NCI-H748 treated with DMSO at 0.1 percent for 48 hours (cell line): ENCODE measurements at regions not wholly inside any gene's neighbourhood (a gene's known extent, or its start where the extent isn't known, plus 50 kb on each side); places are given as distances from the start of the nearest gene placed in this dataset.
A peak's percentile ranks its signal among the peaks of the same experiment; 100 is the strongest.

ENCODE experiments used
- DNase-seq: peaks from one replicate; lab custom pipeline; 2025; lab: John Stamatoyannopoulos, UW

DNA sequence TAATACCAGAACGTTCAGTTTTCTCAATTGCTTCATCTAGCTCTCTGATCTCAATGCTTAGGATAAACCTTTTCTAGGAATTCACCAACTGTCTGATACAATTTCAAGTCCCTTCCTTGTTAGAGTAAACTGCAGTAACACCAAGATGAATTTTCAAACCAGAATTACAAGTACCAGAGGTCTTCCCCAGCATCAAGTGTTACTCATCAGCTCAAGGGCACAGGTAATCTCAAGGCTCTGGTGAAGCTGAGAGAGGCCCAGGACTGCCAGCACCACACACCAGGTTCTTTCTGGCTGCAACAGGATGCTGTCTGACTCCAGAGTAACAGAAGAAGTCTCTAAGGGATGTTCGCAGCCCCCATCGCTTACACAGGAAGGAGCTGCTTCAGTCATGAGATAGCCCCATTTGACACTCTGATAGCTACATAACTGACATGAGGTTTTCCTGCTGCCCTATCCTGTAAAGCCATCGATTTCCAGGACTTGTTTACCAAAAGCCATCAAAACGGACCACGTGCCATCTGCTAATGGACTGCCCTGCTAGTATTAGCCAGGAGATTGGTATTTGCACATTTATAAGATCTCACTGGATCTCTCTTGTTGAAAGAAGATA, 549.4 kb downstream of the UTRN start:
- no peak for DNase-seq

DNA sequence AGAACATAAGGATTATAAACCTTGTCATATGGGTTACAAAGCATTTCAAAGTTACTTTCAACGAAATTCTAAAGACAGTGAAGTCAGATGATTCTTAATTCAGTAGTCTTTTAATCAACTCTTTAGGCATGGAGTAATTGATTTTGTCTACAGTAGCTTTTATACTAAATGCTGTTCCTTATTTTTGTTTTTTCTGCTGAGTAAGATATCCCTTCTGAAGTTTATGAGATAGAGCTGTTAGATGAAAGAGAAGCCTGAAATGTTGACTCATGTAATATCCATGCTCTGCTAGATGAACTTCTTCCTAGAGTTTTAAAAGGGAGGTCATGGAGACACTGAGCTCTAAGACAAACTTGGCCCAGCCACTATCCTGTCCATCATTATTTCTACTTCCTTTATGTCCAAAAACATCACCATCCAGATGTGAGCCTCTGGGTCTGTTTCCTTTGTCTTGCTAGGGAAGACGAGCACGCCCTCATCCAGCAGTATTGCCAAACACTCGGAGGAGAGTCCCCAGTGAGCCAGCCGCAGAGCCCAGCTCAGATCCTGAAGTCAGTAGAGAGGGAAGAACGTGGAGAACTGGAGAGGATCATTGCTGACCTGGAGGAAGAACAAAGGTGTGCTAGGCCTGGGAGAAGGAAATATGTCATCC, 550.3 kb downstream of the UTRN start:
- no peak for DNase-seq

DNA sequence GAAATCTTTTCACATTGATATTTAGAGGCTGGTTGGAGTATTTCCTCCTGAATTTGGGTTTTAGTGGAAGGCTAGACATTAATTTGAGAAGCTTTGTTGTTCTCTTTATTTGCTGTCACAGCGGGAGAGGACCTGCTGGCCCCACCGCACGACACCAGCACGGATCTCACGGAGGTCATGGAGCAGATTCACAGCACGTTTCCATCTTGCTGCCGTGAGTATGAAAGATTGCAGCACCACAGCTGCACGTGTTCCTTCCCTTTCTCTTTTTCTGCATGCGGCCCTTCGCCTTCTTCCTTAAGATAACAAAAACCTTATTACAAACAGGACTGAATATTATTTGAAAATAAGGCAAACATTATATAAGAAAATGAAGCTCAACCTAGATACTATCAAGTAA, 555.5 kb downstream of the UTRN start:
- DNase-seq: peak; percentile 58

DNA sequence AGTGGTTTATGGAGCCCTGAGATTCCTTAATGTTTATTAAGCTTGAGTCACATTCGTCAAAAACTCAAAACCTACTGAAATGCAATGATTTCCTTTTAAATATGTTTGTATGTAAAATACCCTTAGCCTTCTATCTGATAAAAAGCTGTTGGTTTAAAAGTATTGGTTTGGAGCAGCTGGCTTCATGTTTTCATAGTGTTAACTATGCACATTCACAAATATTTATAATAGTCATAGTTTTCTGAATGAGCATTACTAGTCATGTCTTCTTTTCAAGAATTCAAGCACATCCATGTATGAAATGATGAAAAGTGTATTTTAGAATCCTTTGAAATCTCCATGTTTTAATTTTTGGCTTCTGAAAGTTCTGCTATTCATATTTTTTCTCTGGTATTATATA, 558.6 kb downstream of the UTRN start:
- DNase-seq: no peak

DNA sequence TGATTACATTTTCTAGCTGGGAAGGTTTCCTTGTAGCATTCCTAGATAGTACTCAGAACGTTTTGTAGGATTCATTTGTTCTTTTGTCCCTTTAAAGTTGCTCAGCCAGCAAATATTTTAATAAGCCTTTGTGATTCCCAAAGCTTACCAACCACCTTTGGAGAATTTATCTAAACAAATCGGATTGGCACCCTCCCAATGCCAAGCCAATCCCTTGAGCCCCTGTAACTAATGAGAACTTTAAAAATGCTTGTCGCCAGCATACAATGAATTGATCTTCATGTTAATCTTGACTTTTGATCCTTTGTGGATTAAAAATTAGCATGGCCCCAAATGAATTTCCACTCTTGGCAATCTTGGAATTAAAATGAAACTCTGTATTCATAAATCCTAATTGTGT, 559.5 kb downstream of the UTRN start:
- DNase-seq: no peak

DNA sequence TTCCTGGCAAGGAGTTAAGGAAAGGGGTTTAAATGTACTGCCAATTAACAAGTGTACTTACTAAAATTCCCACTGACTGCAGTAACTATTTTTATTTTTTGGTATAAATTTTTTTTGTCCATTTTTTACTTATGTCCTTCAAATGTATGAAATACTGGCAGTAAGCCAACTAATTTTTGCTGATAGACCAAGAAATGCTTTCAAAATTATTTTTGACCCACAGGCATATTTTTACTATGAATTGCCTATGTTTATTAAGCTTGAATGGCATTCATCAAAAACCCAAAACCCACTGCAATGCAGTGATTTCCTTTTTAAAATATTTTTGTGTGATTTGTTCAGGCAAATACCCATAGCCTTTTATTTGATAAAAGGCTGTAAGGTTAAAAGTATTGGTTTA, 560.1 kb downstream of the UTRN start:
- DNase-seq: no peak

DNA sequence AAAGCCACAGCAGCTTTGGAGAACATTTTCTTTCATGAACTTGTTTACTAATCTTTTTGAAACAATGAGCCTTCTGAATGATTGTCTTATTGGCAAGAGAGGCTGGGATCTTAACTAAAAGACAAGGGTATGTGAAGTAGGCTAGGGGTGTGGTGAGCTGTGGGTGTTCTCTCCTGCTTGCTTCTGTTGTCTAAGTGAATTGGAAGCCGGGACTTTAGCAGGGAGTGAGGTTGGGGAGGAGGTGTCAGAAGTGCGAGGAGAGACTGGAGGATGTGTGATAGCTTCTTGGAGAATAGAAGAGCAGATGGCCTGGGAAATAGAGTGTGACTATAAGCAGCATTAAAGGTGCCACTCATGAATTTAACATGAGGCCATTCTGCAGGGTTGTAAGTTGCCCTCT, 562.8 kb downstream of the UTRN start:
- DNase-seq: no peak

DNA sequence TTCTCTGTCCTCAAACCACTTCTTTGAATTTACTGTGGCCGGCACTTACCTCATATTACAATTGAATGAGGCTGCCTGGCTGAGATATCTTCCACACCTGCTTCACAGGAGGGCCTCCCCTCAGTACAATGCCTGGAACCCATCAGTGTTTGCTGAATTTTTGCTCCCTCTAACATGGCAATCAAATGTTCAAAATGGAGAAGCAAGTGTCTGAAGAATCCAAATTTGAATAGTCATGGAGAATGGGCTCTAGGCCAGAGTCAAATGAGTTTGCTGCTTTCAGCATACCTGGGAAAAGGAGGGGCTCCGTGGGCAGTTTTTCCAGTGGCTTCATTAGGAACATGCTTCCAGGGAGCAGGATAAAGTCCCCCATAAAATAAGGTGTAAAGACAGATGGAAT, 564.8 kb downstream of the UTRN start:
- DNase-seq: no peak

DNA sequence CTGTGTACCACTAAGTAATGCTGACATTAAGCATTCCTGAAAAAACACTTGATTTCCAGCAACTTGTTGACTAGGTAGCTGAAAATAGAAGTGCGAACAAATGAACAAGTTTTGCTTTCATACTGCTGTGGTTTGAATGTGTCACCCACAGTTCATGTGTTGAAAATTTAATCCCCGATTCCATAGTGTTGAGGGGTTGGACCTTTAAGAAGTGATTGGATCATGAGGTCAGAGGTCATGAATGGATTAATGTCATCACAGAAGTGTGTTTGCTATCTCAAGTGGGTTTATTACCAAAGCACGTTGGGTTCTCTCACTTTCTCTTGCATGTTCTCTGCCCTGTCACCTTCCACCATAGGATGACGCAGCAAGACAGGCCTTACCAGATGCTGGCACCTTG, 568.5 kb downstream of the UTRN start:
- no peak for DNase-seq

DNA sequence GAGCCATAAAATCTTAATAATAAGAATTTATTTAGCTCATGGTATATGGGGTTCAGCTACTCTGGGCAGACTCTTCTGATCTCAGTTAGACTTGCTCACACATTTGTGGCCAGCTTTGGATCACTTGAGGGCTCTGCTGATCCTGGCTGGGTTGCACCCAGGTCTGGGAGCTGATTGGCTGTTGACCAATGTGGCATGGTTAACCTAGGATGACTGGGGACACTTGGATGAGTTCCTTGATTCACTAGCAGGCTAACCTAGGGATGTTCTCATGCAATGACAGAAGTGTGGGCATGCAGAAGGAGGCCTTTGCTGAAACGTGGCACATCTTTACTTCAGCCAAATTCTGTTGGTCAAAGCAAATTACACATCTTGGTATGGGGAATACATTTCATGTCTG, 569.5 kb downstream of the UTRN start:
- no peak for DNase-seq

DNA sequence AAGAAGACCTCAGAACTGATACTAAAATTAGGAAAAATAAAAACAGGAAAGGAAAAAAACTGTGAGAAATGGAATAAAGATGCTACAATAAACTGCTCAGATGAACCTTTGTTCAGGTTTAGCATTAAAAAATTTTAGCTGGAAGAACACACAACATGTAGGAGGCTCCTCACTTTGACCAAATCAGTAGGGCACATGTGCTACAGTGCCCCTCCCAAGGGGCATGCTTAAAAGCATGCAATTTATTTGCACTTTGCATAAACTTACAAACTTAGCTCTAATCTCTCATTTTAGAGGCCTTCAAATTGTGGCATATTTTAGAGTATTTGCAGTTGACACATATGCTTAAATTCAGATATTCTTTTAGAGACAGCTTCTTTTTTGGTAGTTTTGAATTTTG, 570.2 kb downstream of the UTRN start:
- no peak for DNase-seq

DNA sequence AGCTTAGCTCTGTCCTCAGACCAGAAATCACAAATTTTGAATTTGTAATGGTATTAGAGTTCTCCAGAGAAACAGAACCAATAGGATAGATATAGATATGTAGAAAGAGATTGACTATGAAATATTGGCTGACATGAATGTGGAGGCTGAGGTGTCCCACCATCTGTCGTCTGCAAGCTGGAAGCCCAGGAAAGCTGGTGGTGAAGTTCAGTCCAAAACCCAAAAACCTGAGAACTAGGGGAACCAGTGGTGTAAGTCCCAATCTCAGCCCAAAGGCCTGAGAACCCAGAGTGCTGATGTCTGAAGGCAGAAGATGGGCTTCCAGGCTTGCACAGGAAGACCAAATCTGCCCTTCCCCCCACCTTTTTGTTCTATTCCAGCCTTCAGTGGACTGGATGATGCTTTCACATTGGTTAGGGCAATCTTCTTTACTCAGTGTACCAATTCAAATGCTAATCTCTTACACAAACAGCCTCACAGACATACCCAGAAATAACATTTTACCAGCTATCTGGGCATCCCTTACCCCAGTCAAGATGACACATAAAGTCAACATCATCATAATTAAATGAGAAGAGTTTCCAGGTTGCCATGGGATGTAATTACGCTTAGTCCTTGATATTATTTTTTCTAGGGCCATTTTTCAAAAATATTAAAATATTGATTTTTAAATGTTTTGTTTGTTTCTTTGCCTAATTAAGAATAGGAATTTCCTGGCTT, 570.8 kb downstream of the UTRN start:
- DNase-seq: no peak

DNA sequence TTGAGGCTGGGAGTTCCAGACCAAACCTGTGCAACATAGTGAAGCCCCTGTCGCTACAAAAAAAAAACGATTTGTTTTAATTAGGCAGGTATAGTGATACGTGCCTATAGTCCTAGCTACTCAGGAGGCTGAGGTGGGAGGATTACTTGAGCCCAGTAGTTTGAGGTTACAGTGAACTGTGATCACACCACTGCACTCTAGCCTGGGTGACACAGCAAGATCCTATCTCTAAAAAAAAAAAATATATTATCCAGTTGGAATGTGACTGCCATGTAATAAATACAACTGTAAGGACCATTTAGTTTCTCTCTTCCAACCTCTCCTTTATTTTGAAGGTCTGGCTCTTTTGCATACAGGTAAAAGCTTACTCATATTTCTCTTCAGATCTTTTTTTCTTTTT, 571.5 kb downstream of the UTRN start:
- no peak for DNase-seq

DNA sequence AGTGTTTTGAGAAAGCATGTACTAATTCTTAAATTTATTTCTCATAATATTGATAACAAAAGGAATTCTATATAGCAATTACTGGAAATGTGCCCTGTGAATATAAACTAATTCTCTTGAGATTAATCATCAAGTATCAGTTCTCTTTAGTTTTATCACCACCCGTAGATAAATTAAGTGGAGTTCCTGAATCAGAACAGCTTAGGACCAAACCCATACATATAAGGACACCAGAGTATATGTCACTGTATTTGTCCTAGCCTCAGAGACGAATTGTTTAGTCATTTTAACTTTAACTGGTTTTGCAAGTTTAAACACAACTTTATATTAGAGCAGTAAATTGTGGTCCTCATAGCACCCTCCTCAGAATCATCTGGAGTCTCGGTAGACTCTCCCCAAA, 572.0 kb downstream of the UTRN start:
- DNase-seq: no peak

DNA sequence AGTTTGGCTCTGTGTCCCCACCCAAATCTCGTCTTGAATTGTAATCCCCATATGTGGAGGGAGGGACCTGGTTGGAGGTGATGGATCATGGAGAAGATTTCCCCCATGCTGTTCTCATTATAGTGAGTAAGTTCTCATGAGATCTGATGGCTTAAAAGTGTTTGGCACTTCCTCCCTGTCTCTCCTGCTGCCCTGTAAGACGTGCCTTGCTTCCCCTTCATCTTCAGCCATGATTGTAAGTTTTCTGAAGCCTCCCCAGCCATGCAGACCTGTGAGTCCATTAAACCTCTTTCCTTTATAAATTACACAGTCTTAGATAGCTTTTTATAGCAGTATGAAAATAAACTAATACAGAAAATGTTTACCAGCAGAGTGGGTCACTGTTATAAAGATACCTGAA, 577.6 kb downstream of the UTRN start:
- DNase-seq: no peak

DNA sequence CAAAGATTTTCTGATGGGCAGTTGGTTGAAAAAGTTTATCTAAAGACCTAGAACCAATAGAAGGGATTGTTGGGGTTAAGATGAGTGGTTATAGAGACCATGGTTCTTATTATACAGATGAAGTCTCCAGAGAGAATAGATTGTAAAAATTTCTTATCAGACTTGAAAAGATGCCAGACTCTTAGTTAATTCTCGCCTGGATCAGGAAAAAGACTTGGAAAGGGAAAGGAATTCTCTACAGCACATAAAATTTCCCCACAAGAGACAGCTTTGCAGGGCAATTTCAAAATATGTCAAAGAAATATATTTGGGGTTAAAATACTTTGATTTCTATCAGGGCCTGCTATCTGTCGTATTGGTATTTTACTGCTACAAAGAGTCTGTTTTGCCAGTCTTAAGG, 582.6 kb downstream of the UTRN start:
- DNase-seq: no peak

DNA sequence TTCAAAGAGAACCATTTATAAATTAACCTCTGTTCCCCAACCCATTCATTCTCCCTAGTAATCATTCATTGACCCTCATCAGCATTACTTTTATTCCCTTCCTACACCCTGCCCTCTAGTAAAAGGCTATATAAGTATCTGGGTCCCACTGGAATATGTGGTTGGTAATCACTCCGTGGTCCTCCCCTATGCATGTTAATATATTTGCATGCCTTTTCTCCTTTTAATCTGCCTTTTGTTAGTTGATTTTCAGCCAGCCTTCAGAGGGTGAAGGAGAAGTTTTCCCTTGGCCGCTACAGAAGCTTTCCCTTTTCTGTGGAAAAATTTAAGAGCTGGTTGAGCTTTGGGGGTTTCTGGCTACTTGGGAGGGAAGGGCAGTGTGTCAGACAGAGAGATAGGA, 585.6 kb downstream of the UTRN start:
- no peak for DNase-seq

DNA sequence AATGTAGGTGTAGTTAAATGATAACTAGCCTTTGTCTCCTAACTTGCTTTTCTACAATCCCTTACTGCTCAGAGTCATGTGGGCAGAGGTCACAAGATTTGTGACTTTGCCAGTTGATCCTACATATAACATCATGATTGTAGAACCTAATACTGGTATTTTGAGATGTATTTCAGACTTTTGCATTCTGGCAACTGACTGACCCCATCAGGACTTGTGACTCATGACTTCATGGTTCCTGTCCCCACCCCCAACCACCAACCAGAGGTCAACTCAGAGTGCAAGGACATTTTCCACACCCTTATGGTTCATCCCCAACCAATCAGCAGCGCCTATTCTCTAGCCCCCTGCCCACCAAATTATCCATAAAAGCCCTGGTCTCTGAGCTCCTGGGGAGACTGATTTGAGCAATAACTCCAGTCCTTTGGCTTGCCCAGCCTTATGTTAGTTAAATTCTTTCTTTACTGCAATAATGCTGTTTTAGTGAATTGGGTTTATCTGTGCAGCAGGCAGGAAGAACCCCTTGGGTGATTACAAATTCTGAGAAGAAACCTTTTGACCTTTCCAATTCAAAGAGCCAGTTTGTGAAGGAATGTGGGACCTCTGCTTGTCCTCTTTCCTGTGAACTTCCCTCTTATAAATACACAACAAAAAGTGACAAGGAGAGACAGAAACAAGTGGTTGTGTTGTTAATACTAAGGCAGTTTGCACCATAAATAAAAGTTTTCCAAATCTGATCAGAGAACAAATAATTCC, 588.7 kb downstream of the UTRN start:
- DNase-seq: no peak

DNA sequence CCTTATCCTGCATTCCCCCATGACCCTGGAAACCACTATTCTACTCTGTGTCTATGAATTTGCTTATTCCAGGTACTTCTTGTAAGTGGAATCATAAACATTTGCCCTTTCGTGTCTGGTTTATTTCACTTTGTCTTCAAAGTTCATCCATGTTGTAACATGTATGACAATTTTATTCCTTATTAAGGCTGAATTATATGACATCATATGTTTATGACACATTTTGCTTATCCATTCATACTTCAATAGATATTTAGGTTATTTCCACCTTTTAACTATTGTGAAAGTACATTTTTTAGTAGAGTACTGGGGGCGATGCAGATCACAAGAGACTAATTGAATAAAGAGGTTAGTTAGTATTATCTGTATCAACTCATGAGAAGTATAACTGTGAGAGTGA, 591.6 kb downstream of the UTRN start:
- DNase-seq: no peak

DNA sequence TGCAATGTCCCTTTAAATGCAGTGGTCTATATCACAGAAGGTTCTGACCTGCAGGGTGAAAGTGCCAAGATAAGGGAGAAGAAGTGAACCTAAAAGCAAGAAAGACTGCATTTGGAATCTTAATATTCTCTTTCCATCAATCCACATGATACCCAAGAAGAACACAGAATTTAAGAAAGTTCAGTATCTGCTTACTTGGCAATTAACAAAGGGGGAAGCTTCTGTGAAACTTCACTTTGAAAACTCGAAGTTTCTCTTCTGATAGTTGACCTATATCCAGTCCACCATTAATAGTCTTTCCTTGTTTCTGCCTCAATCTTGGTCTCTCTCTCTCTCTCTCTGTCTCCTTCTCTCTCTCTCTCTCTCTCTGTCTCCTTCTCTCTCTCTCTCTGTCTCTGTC, 592.0 kb downstream of the UTRN start:
- DNase-seq: no peak

DNA sequence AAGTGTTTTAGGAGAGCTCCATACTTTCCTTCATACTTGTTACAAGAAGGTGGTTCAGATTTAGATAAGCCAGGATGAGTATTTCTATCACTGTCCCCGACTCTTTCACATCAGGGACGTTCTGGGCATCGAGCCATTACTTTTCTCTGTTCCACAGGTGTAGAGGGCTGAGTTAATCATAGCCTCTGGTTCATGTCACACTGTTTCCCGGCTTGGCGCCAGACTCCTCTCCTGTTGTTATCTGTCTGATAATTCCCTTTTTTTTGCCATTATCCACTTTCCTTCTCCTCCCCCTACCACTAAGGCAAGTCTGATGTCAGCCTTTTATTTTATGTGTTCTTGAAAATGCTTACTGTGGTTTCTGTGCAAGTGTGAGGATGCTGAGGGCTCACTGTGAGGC, 593.4 kb downstream of the UTRN start:
- no peak for DNase-seq

DNA sequence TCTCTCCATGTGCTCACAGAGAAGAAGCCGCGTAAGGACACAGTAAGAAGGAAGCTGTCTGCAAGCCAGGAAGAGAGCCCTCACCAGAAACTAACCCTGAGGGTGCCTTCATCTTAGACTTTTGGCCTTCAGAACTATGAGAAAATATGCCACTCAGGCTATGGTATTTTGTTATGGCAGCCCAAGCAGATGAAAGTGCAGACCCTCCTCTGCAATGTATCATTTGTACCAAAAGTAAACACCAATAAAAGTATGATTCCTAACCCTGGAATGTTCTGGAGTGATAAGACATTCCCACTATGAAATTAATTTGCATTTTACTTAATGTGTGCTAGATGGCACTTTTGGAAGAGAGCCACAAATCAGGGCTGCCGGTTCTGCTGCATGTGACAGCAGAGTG, 594.3 kb downstream of the UTRN start:
- DNase-seq: no peak

DNA sequence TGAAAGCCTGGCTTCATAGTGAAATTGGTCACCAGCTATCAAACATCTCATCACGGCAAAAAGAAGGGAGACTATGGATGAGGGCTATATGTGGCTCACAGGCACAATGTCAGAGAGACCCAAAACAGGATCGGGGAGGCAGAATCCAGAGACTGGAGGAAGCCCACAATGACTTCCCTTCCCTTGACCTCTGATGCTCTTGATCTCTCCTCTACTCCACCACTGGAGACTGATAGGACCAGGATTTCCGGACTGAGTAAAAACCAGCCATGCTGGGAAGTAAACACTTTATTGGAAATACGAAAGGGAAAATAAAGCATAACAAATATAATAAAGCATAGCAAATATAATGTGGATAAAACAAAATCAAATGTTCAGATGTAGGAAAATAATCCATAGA, 597.3 kb downstream of the UTRN start:
- DNase-seq: no peak
